ENCODE measurements at regions not wholly inside any gene's neighbourhood (a gene's known extent, or its start where the extent isn't known, plus 50 kb on each side); places are given as distances from the start of the nearest gene placed in this dataset.

GRCh38 chr6:74623027-74623426 lies 582.8 kb downstream of the COL12A1 start:
- no peak overlapping the region for H3K4me3 Mint-ChIP-seq
- Histone ChIP-seq H3F3A (replicated peaks; ENCODE audit: low read depth) (no peaks in the 10 kb centered on the region), H3K9me2 (ENCODE audit: insufficient read depth) (peaks cover 6% of the 10 kb centered on the region), H3K4me1 (ENCODE audit: insufficient read depth) (no peaks in the 10 kb centered on the region), H2AFZ (no peak overlapping the region), H3K79me2 (replicated peaks; ENCODE audit: insufficient read depth) (no peaks in the 10 kb centered on the region), H3K4me2 (no peak overlapping the region), H3K4me3 (no peak overlapping the region), H4K20me1 (replicated peaks; ENCODE audit: insufficient read depth) (no peaks in the 10 kb centered on the region), H3K27me3 (ENCODE audit: insufficient read depth) (no peaks in the 10 kb centered on the region), H3K27ac (ENCODE audit: low read depth) (no peak overlapping the region), H3K36me3 (ENCODE audit: insufficient read depth) (peaks cover 7% of the 10 kb centered on the region; the same call in 1 of the 2 replicates)
- H3K27me3 Mint-ChIP-seq (ENCODE audit: insufficient read depth, low read depth, poor library complexity), result no peaks in the 10 kb centered on the region
- H3K9me3 Mint-ChIP-seq, result peaks cover 35% of the 10 kb centered on the region
- H3K27ac Mint-ChIP-seq, result no peak overlapping the region
- H3K36me3 Mint-ChIP-seq (ENCODE audit: low read depth), result peaks cover 22% of the 10 kb centered on the region
- ATAC-seq (no peak), DNase-seq (ENCODE audit: low spot score) (no peak)
- H3K4me1 Mint-ChIP-seq, result peaks cover 4% of the 10 kb centered on the region; the same call in 2 of the 3 replicates
- TF ChIP-seq CREB1 (CRISPR knock-in tag; IDR thresholded peaks at IDR 0.05; ENCODE audit: low read depth), result no peak
- no peak for TF ChIP-seq ZNF462 (CRISPR knock-in tag; IDR thresholded peaks at IDR 0.05)
- TF ChIP-seq JUNB (IDR thresholded peaks at IDR 0.05; ENCODE audit: unreplicated experiment), result no peak
- no peak for TF ChIP-seq REST (IDR thresholded peaks at IDR 0.05; ENCODE audit: unreplicated experiment)
- TF ChIP-seq ZNF114 (CRISPR knock-in tag; IDR thresholded peaks at IDR 0.05), result no peak
- no peak for TF ChIP-seq ZNF331 (CRISPR knock-in tag; IDR thresholded peaks at IDR 0.05; ENCODE audit: low read depth)
- TF ChIP-seq EZH2phosphoT487 (IDR thresholded peaks at IDR 0.05; ENCODE audit: unreplicated experiment), result no peak
- no peak for TF ChIP-seq EZH2 (IDR thresholded peaks at IDR 0.05; ENCODE audit: low read depth, unreplicated experiment)
- TF ChIP-seq NANOG (IDR thresholded peaks at IDR 0.05; ENCODE audit: borderline replicate concordance), result no peak

All from GM23338 (cell line).